SK-N-SH (cell line): ENCODE measurements at regions not wholly inside any gene's neighbourhood (a gene's known extent, or its start where the extent isn't known, plus 50 kb on each side); places are given as distances from the start of the nearest gene placed in this dataset.

Experiments
- CHD2 ChIP-seq: fragments of 150-350 bp; IDR thresholded peaks from 2 replicates; pipeline ENCODE4 v1.6.1; 2018; ENCODE audit warnings: low read length; ENCODE audit not compliant: partially characterized antibody
- CTCF ChIP-seq: fragments of 200-600 bp; sonication (generic); IDR thresholded peaks from 2 replicates; pipeline ENCODE4 v1.6.1; 2017; ENCODE audit warnings: antibody characterized with exemption, mild to moderate bottlenecking, moderate library complexity
- EP300 ChIP-seq, 2 experiments: IDR thresholded peaks; 2 replicates each; pipeline versions ENCODE4 v1.4.0 to v1.6.1; 2012; ENCODE audit warnings: borderline replicate concordance in 1 of 2, low read depth in 1 of 2, low read length in 1 of 2
- EZH2phosphoT487 ChIP-seq: fragments of 200-600 bp; sonication (generic); IDR thresholded peaks from 2 replicates; pipeline ENCODE4 v1.6.1; 2017; ENCODE audit warnings: low read depth, mixed run types, mild to moderate bottlenecking, antibody characterized with exemption, moderate library complexity, borderline replicate concordance
- IRF3 ChIP-seq: fragments of 150-350 bp; IDR thresholded peaks from 2 replicates; pipeline ENCODE4 v1.6.1; 2016; ENCODE audit warnings: mild to moderate bottlenecking, low read depth, low read length
- NFIC ChIP-seq: IDR thresholded peaks from 2 replicates; pipeline ENCODE4 v1.4.0; 2012; ENCODE audit warnings: borderline replicate concordance
- POLR2AphosphoS5 ChIP-seq: IDR thresholded peaks from 2 replicates; pipeline ENCODE4 v1.6.1; 2012; ENCODE audit warnings: low read depth, low read length
- RAD21 ChIP-seq: IDR thresholded peaks from 2 replicates; pipeline ENCODE4 v1.6.1; 2012; ENCODE audit warnings: mild to moderate bottlenecking, low read length
- REST ChIP-seq: IDR thresholded peaks from 2 replicates; pipeline ENCODE4 v1.6.1; 2012; ENCODE audit warnings: mild to moderate bottlenecking, low read depth, low read length, moderate library complexity
- RFX5 ChIP-seq: IDR thresholded peaks from 2 replicates; pipeline ENCODE4 v1.6.1; 2012; ENCODE audit warnings: mild to moderate bottlenecking, improper control_type of control experiment, low read length
- SIN3A ChIP-seq: IDR thresholded peaks from 2 replicates; pipeline ENCODE4 v1.6.1; 2012; ENCODE audit warnings: low read depth, mild to moderate bottlenecking, low read length, moderate library complexity, borderline replicate concordance
- TAF1 ChIP-seq: IDR thresholded peaks from 2 replicates; pipeline ENCODE4 v1.6.1; 2012; ENCODE audit warnings: low read depth, mild to moderate bottlenecking, low read length, moderate library complexity, borderline replicate concordance
- USF2 ChIP-seq: fragments of 150-350 bp; IDR thresholded peaks from 2 replicates; pipeline ENCODE4 v1.6.1; 2017; ENCODE audit warnings: antibody characterized with exemption, low read length, low read depth, borderline replicate concordance

- TF ChIP-seq CTCF (no peak), POLR2AphosphoS5 (no peak), IRF3 (no peak), REST (no peak), EP300 (IDR thresholded peaks at IDR 0.05; ENCODE audit: borderline replicate concordance in 1 of 2, low read depth in 1 of 2, low read length in 1 of 2) (no peak), SIN3A (no peak), NFIC (no peak), TAF1 (no peak), RFX5 (no peak), CHD2 (no peak), RAD21 (no peak), USF2 (no peak), EZH2phosphoT487 (no peak)
Observed at GRCh38 chr1:14061204-14061603, 361.2 kb downstream of the PRDM2 start.
